SK-N-SH (cell line): ENCODE measurements at regions not wholly inside any gene's neighbourhood (a gene's known extent, or its start where the extent isn't known, plus 50 kb on each side); places are given as distances from the start of the nearest gene placed in this dataset.

Experiments
- CTCF ChIP-seq: fragments of 200-600 bp; sonication (generic); IDR thresholded peaks from 2 replicates; pipeline ENCODE4 v1.6.1; 2017; ENCODE audit warnings: antibody characterized with exemption, mild to moderate bottlenecking, moderate library complexity
- MAX ChIP-seq: IDR thresholded peaks from 2 replicates; pipeline ENCODE4 v1.4.0; 2012; ENCODE audit warnings: low read depth
- POLR2AphosphoS5 ChIP-seq: IDR thresholded peaks from 2 replicates; pipeline ENCODE4 v1.6.1; 2012; ENCODE audit warnings: low read depth, low read length
- TAF1 ChIP-seq: IDR thresholded peaks from 2 replicates; pipeline ENCODE4 v1.6.1; 2012; ENCODE audit warnings: low read depth, mild to moderate bottlenecking, low read length, moderate library complexity, borderline replicate concordance
- USF2 ChIP-seq: fragments of 150-350 bp; IDR thresholded peaks from 2 replicates; pipeline ENCODE4 v1.6.1; 2017; ENCODE audit warnings: antibody characterized with exemption, low read length, low read depth, borderline replicate concordance
- ZBTB33 ChIP-seq: IDR thresholded peaks from 2 replicates; pipeline ENCODE4 v1.4.0; 2012; ENCODE audit warnings: low read depth, borderline replicate concordance

GRCh38 chr16:77111056-77111565 is 79.9 kb upstream of the MON1B start:
- TF ChIP-seq CTCF (no peak), ZBTB33 (no peak), MAX (no peak), USF2 (no peak), TAF1 (no peak), POLR2AphosphoS5 (no peak)
